PC-3 (cell line): ENCODE measurements at regions not wholly inside any gene's neighbourhood (a gene's known extent, or its start where the extent isn't known, plus 50 kb on each side); places are given as distances from the start of the nearest gene placed in this dataset.

Source experiments
- ATAC-seq: fragments of 200-7000 bp; cut with Tn5 transposase; 2 replicates; pipeline ENCODE4 v1.9.1; 2020; ENCODE audit warnings: mild to moderate bottlenecking, moderate library complexity
- BruUV-seq: library from RNA; stranded (reverse); fragments of 400-500 nt; replicated peaks from 2 replicates; lab custom pipeline; 2021; lab: Mats Ljungman, UMichigan
- CTCF ChIA-PET: fragments of 300-600 bp; sonication (Branson Sonifier 250); formaldehyde crosslinking; loops from one replicate; lab custom pipeline; 2022; ENCODE audit warnings: antibody characterized with exemption; lab: Charles Lee
- POLR2A ChIA-PET: fragments of 300-600 bp; sonication (Branson Sonifier 250); formaldehyde crosslinking; loops from one replicate; lab custom pipeline; 2022; ENCODE audit warnings: antibody characterized with exemption; ENCODE audit not compliant: unreplicated experiment; lab: Charles Lee
- DNase-seq: peaks from one replicate; pipeline ENCODE4 v3.0.0-alpha.2; 2015
- H2AFZ ChIP-seq: fragments of 300-600 bp; sonication (generic); 2 replicates; pipeline ENCODE4 v1.6.0; 2016; ENCODE audit warnings: antibody characterized with exemption, low read length
- H3F3A ChIP-seq: fragments of 300-600 bp; sonication (generic); one replicate; pipeline ENCODE4 v1.6.0; 2017; ENCODE audit warnings: antibody characterized with exemption, low read length, control low read depth, mild to moderate bottlenecking; ENCODE audit not compliant: unreplicated experiment
- H3K27ac ChIP-seq: fragments of 300-600 bp; sonication (generic); 2 replicates; pipeline ENCODE4 v1.5.1; 2016; ENCODE audit warnings: mild to moderate bottlenecking, low read length
- H3K27me3 ChIP-seq: fragments of 300-600 bp; sonication (generic); 2 replicates; pipeline ENCODE4 v1.6.1; 2016; ENCODE audit warnings: low read length, mixed read lengths
- H3K36me3 ChIP-seq: fragments of 300-600 bp; sonication (generic); 2 replicates; pipeline ENCODE4 v1.6.1; 2016; ENCODE audit warnings: low read depth, mixed run types, low read length, mixed read lengths
- H3K4me1 ChIP-seq: fragments of 300-600 bp; sonication (generic); 2 replicates; pipeline ENCODE4 v1.5.1; 2016; ENCODE audit warnings: low read length; ENCODE audit not compliant: insufficient read depth
- H3K4me2 ChIP-seq: fragments of 300-600 bp; sonication (generic); 2 replicates; pipeline ENCODE4 v1.6.0; 2016; ENCODE audit warnings: low read length
- H3K4me3 ChIP-seq: fragments of 300-600 bp; sonication (generic); 2 replicates; pipeline ENCODE4 v1.5.1; 2016; ENCODE audit warnings: mild to moderate bottlenecking, low read length, mixed read lengths
- H3K79me2 ChIP-seq: fragments of 300-600 bp; sonication (generic); 2 replicates; pipeline ENCODE4 v1.6.1; 2017; ENCODE audit warnings: low read length, mixed read lengths
- H3K9ac ChIP-seq: fragments of 300-600 bp; sonication (generic); 2 replicates; pipeline ENCODE4 v1.6.0; 2016; ENCODE audit warnings: mild to moderate bottlenecking, low read length
- H3K9me2 ChIP-seq: fragments of 300-600 bp; sonication (generic); replicated peaks from 2 replicates; pipeline ENCODE4 v1.6.1; 2016; ENCODE audit warnings: mixed run types, low read length, mixed read lengths
- H3K9me3 ChIP-seq: fragments of 300-600 bp; sonication (generic); 2 replicates; pipeline ENCODE4 v1.6.1; 2016; ENCODE audit warnings: low read length, mixed read lengths
- H4K20me1 ChIP-seq: fragments of 300-600 bp; sonication (generic); 2 replicates; pipeline ENCODE4 v1.6.1; 2016; ENCODE audit warnings: low read length, mixed read lengths
- CTCF ChIP-seq: fragments of 300-600 bp; sonication (generic); conservative IDR thresholded peaks from 2 replicates; pipeline ENCODE4 v1.5.1; 2017; ENCODE audit warnings: antibody characterized with exemption, low read depth, mild to moderate bottlenecking, low read length
- EZH2 ChIP-seq: fragments of 300-600 bp; sonication (generic); IDR thresholded peaks from one replicate; pipeline ENCODE4 v1.6.1; 2017; ENCODE audit warnings: antibody characterized with exemption, mild to moderate bottlenecking, low read length; ENCODE audit not compliant: unreplicated experiment
- EZH2phosphoT487 ChIP-seq: fragments of 300-600 bp; sonication (generic); IDR thresholded peaks from 2 replicates; pipeline ENCODE4 v1.6.1; 2018; ENCODE audit warnings: mild to moderate bottlenecking, antibody characterized with exemption, low read length, borderline replicate concordance
- intact Hi-C: fragments of 100-400 bp; cut with micrococcal nuclease; formaldehyde crosslinking; loops from 2 replicates; pipeline ENCODE4 v1.9.0; 2023

DNA sequence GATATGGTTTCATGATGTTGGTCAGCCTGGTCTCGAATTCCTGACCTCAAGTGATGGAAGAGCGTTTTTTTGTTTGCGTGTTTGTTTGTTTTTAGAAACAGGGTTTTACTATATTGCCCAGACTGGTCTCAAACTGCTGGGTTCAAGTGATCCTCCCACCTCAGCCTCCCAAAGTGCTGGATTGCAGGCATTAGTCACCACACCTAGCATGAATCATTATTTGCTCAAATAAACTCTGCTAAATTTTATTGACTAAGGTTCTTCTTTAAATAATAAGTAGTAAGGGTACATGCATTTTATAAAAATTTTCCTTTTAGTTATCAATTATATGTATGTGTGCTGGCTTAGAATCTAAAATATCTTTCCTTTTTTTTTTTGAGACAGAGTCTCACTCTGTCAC, 52.9 kb downstream of the ZBTB9 start:
- POLR2A ChIA-PET, result no interaction called here
- peak; percentile 79 for ATAC-seq

GRCh38 chr6:33508935-33509926, 54.9 kb downstream of the ZBTB9 start:
- no peak for DNase-seq
- ATAC-seq, result no peak
- Histone ChIP-seq H4K20me1 (no peaks in the 10 kb centered on the region), H3K27me3 (no peaks in the 10 kb centered on the region), H3K4me1 (peaks cover 19% of the 10 kb centered on the region), H3K27ac (no peak overlapping the region), H3K4me3 (no peak overlapping the region), H3K4me2 (no peak overlapping the region), H3F3A (peaks cover 4% of the 10 kb centered on the region), H2AFZ (no peak overlapping the region), H3K79me2 (no peaks in the 10 kb centered on the region), H3K9me2 (no peaks in the 10 kb centered on the region), H3K36me3 (no peaks in the 10 kb centered on the region), H3K9me3 (no peaks in the 10 kb centered on the region), H3K9ac (no peak overlapping the region)
- ChIA-PET CTCF (no interaction called here), POLR2A (no interaction called here)
- intact Hi-C loops, result no loop called here
- BruUV-seq, result no TSS peak
- no peak for TF ChIP-seq EZH2
- TF ChIP-seq EZH2phosphoT487, result no peak
- no peak for TF ChIP-seq CTCF

More for the DNA sequence above, 52.9 kb downstream of the ZBTB9 start:
- no peak overlapping the region for H3K4me3 ChIP-seq
- H3K4me2 ChIP-seq, result peak overlapping the region; percentile 57; the same call in 1 of the 2 replicates
- peaks cover 19% of the 10 kb centered on the region for H3K4me1 ChIP-seq
- no TSS peak for BruUV-seq
- no peaks in the 10 kb centered on the region for H3K79me2 ChIP-seq
- TF ChIP-seq EZH2phosphoT487 (no peak), CTCF (no peak), EZH2 (no peak)
- intact Hi-C loops, result no loop called here
- H4K20me1 ChIP-seq, result no peaks in the 10 kb centered on the region
- no peaks in the 10 kb centered on the region for H3K9me2 ChIP-seq
- H3K9me3 ChIP-seq, result no peaks in the 10 kb centered on the region
- H2AFZ ChIP-seq, result no peak overlapping the region
- no peaks in the 10 kb centered on the region for H3K36me3 ChIP-seq
- no peaks in the 10 kb centered on the region for H3K27me3 ChIP-seq
- no peak overlapping the region for H3K9ac ChIP-seq
- peak; percentile 69 for DNase-seq
- H3F3A ChIP-seq, result peaks cover 4% of the 10 kb centered on the region
- CTCF ChIA-PET, result no interaction called here
- peak overlapping the region; percentile 59; the same call in 1 of the 2 replicates for H3K27ac ChIP-seq

DNA sequence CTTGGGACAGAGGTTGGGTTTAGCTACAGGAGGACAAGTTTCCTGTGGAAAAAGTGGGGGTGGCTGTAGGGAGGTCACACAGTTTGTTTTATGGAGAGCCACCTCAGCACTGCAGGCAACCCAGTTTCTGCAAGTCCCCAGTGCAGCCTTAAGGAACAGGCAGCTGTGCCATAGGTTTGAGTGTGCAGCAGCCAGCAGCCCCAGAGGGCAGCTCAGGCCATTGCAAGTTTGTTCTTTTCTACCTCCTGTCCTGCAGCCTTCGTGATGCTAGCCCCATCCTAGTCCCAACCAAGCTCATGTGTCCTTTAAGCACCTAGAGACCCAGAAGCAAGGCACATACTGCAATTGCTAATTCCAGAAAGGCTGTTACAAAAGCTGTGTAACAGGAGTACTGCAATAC, 58.8 kb downstream of the ZBTB9 start:
- no peak for TF ChIP-seq EZH2
- TF ChIP-seq CTCF, result no peak
- TF ChIP-seq EZH2phosphoT487, result no peak
- POLR2A ChIA-PET, result no interaction called here
- no peaks in the 10 kb centered on the region for H3K27me3 ChIP-seq
- no peak overlapping the region for H3K9ac ChIP-seq
- peak; percentile 64 for ATAC-seq
- H3K36me3 ChIP-seq, result no peaks in the 10 kb centered on the region
- H3K4me1 ChIP-seq, result no peaks in the 10 kb centered on the region
- intact Hi-C loops, result no loop called here
- no peak for DNase-seq
- H3F3A ChIP-seq, result no peaks in the 10 kb centered on the region
- H4K20me1 ChIP-seq, result no peaks in the 10 kb centered on the region
- CTCF ChIA-PET, result no interaction called here
- H2AFZ ChIP-seq, result no peak overlapping the region
- no peaks in the 10 kb centered on the region for H3K9me3 ChIP-seq
- no peaks in the 10 kb centered on the region for H3K79me2 ChIP-seq
- H3K27ac ChIP-seq, result no peak overlapping the region
- BruUV-seq, result no TSS peak
- H3K4me3 ChIP-seq, result no peak overlapping the region
- H3K9me2 ChIP-seq, result no peaks in the 10 kb centered on the region
- H3K4me2 ChIP-seq, result no peak overlapping the region
